Adrenal gland (tissue), 9 donors: ENCODE measurements at regions not wholly inside any gene's neighbourhood (a gene's known extent, or its start where the extent isn't known, plus 50 kb on each side); places are given as distances from the start of the nearest gene placed in this dataset.
A peak's percentile ranks its signal among the peaks of the same experiment; 100 is the strongest.

Experiments used
- DNase-seq, 7 donors: peaks; one replicate each; pipeline ENCODE4 v3.0.0-alpha.2; 2019 to 2020
- H3K27ac ChIP-seq, 5 donors: fragments of 200-600 bp; sonication (generic) in 4 of 5; 1 replicate in 3 of 5; 2 replicates in 2 of 5; pipeline versions ENCODE4 v1.5.1 to v1.8.0; 2016 to 2020; ENCODE audit warnings: mild to moderate bottlenecking in 1 of 5
- H3K27me3 ChIP-seq: fragments of 200-600 bp; 2 replicates; pipeline ENCODE4 v1.8.0; 2021
- H3K36me3 ChIP-seq, 2 donors: fragments of 200-600 bp; replicated peaks in 1 of 2; 1 replicate in 1 of 2; 2 replicates in 1 of 2; pipeline versions ENCODE4 v1.5.1 to v1.8.0; 2018 to 2022
- H3K4me1 ChIP-seq, 2 donors: fragments of 200-600 bp; replicated peaks in 1 of 2; 1 replicate in 1 of 2; 2 replicates in 1 of 2; pipeline versions ENCODE4 v1.5.1 to v1.8.0; 2018 to 2021
- H3K4me3 ChIP-seq, 4 donors: fragments of 200-600 bp; sonication (generic) in 3 of 4; one replicate each; pipeline ENCODE4 v1.5.1; 2016 to 2018
- H3K9me3 ChIP-seq, 3 donors: fragments of 200-600 bp; sonication (generic) in 1 of 3; replicated peaks in 1 of 3; 1 replicate in 2 of 3; 2 replicates in 1 of 3; pipeline versions ENCODE4 v1.5.1 to v1.8.0; 2016 to 2021
- CTCF ChIP-seq, 6 experiments: fragments of 450-650 bp in 4 of 6; fragments of 200-600 bp in 2 of 6; sonication (generic) in 1 of 6; IDR thresholded peaks; 1 replicate in 5 of 6; 2 replicates in 1 of 6; pipeline versions ENCODE4 v1.5.1 to v1.8.0; 2016 to 2021; ENCODE audit warnings: antibody characterized with exemption in 6 of 6, mild to moderate bottlenecking in 2 of 6, moderate library complexity in 1 of 6
- POLR2A ChIP-seq, 2 donors: fragments of 450-650 bp; IDR thresholded peaks; one replicate each; pipeline ENCODE4 v1.6.1; 2017; ENCODE audit warnings: antibody characterized with exemption in 2 of 2, mild to moderate bottlenecking in 2 of 2, moderate library complexity in 1 of 2
- WGBS, 4 donors: extraction: QIAGEN DNeasy Blood & Tissue Kit in 2 of 4; methylation state at CpG; one replicate each; pipeline versions ENCODE4 v1.1.5 to v1.1.7; 2013 to 2017; 5-methylcytosine and 5-hydroxymethylcytosine counted together
- intact Hi-C, 2 donors: fragments of 100-400 bp; cut with DNase I; formaldehyde crosslinking; loops; one replicate each; pipeline versions ENCODE4 v1.14.1 to v1.15.0; 2022 to 2023
- donor health status: healthy with polysubstance abuse.
- donor health status: Bipolar disorder and iron deficiency.
- donor health status: DM: yes; HTN: yes; CAD: no.
- donor health status: DM: no; HTN: no; CAD: no.
- donor health status: DM: no; HTN: no; CAD: no.

DNA sequence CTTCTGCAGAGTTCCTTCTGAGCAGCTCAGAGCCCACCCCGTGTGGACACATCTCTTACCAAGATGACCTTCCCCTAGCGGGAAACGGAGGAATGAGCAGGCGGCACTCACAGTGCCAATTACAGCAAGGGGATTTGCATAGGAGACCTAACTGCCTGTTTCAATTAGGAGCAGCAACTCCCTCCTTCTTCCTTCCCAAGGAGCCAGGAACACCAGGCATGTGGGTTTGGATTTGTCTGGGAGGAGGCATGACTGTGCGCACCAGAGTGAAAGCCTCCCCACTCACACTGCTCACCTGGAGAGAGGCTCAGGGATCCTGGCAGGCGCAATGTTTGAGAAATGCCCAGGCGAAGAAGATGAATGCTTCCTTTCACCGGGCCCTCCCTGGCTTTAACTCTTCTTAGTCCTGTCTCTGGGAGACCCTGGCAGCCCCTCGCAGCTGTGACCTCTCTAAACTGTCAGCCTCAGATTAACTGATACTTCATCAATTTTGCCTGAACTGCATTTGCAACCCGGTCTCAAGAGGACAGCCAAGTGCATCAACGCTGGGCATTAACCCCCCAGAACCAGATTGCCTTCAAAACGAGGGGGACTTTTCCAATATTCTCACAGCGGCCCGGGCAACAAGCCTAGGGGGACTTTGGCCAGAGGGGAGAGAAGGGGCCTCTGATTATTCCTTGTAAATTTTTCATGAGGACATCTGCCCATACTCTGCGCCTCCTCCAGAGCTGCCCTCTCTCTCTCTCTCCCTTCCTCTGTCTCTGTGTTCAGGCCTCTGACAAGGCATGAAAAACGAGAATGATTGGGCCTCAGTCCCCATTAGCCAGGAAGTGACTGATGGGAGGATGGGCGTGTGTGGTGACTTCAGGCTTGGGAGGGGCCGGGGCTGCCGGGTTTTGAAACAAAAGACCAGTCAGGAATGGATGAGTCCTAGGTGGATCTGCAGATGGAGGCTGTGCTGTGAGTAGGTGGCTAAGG, 93.8 kb downstream of the CMPK2 start:
- no peaks in the 10 kb centered on the region for H3K9me3 ChIP-seq
- DNase-seq = no peak
- H3K27ac ChIP-seq = no peak overlapping the region
- peaks cover 20% of the 10 kb centered on the region for H3K27me3 ChIP-seq
- no peak overlapping the region for H3K4me3 ChIP-seq
- H3K36me3 ChIP-seq = no peaks in the 10 kb centered on the region
- 52 to 60% (median 54%) methylated on average over 19 of the region's 19 CpGs for WGBS, 4 donors
- intact Hi-C loops = loop anchor here in 1 of 2 donors (5.0 kb wide), 1 partner anchor 420 kb away; no protein-coding TSS in a partner anchor
- peaks cover 0 to 7% of the 10 kb centered on the region in 2 donors for H3K4me1 ChIP-seq
- TF ChIP-seq POLR2A (IDR thresholded peaks at IDR 0.05) (no peak), CTCF (IDR thresholded peaks at IDR 0.05) (no peak)

- H3K27ac ChIP-seq = no peak overlapping the region
- peaks cover 0 to 7% of the 10 kb centered on the region in 2 donors for H3K4me1 ChIP-seq
- 9 to 27% (median 12%) methylated on average over 12 to 29 of the region's 29 CpGs for WGBS, 4 donors
- H3K36me3 ChIP-seq = no peaks in the 10 kb centered on the region
- peak; percentile 21 to 68 (median 59) for DNase-seq
- no peak overlapping the region for H3K4me3 ChIP-seq
- intact Hi-C loops = loop anchor here in 1 of 2 donors (5.0 kb wide), 1 partner anchor 421 kb away; no protein-coding TSS in a partner anchor
- H3K27me3 ChIP-seq = peaks cover 20% of the 10 kb centered on the region
- peak; percentile 70 to 96 (median 82) for TF ChIP-seq CTCF (IDR thresholded peaks at IDR 0.05)
- TF ChIP-seq POLR2A (IDR thresholded peaks at IDR 0.05) = no peak
- H3K9me3 ChIP-seq = no peaks in the 10 kb centered on the region
Observed at GRCh38 chr2:6773007-6773693, 92.6 kb downstream of the CMPK2 start.

GRCh38 chr2:6773694-6774044, 92.0 kb downstream of the CMPK2 start:
- Histone ChIP-seq H3K9me3 (no peaks in the 10 kb centered on the region), H3K27me3 (peaks cover 20% of the 10 kb centered on the region), H3K4me3 (no peak overlapping the region), H3K36me3 (no peaks in the 10 kb centered on the region), H3K4me1 (peaks cover 0 to 7% of the 10 kb centered on the region in 2 donors), H3K27ac (no peak overlapping the region)
- WGBS, 4 donors = 60 to 68% (median 62%) methylated on average over 7 of the region's 7 CpGs
- intact Hi-C loops = loop anchor here in 1 of 2 donors (5.0 kb wide), 1 partner anchor 421 kb away; no protein-coding TSS in a partner anchor
- DNase-seq = no peak
- no peak for TF ChIP-seq CTCF (IDR thresholded peaks at IDR 0.05)
- no peak for TF ChIP-seq POLR2A (IDR thresholded peaks at IDR 0.05)

- no peak for TF ChIP-seq CTCF (IDR thresholded peaks at IDR 0.05)
- TF ChIP-seq POLR2A (IDR thresholded peaks at IDR 0.05) = no peak
- Histone ChIP-seq H3K4me3 (no peak overlapping the region), H3K9me3 (no peaks in the 10 kb centered on the region), H3K27ac (no peak overlapping the region), H3K36me3 (no peaks in the 10 kb centered on the region), H3K27me3 (peaks cover 20% of the 10 kb centered on the region), H3K4me1 (peaks cover 0 to 7% of the 10 kb centered on the region in 2 donors)
- intact Hi-C loops = no loop called here
- no peak for DNase-seq
- 79 to 85% (median 80%) methylated on average over 4 of the region's 4 CpGs for WGBS, 4 donors
Observed at GRCh38 chr2:6776125-6776524, 89.6 kb downstream of the CMPK2 start.
